LNCaP clone FGC (cell line): ENCODE measurements at regions not wholly inside any gene's neighbourhood (a gene's known extent, or its start where the extent isn't known, plus 50 kb on each side); places are given as distances from the start of the nearest gene placed in this dataset.

Experiments
- DNase-seq: peaks from one replicate; pipeline ENCODE4 v3.0.0-alpha.2; 2011; ENCODE audit warnings: low read depth
- H3K4me3 ChIP-seq: 2 replicates; pipeline ENCODE4 v1.5.1; 2011; ENCODE audit warnings: mild to moderate bottlenecking, low read depth, low read length, control low read depth
- CTCF ChIP-seq: IDR thresholded peaks from 2 replicates; pipeline ENCODE4 v1.5.1; 2012; ENCODE audit warnings: mild to moderate bottlenecking; ENCODE audit not compliant: control insufficient read depth, insufficient read depth; ENCODE audit errors: extremely low read depth

DNA sequence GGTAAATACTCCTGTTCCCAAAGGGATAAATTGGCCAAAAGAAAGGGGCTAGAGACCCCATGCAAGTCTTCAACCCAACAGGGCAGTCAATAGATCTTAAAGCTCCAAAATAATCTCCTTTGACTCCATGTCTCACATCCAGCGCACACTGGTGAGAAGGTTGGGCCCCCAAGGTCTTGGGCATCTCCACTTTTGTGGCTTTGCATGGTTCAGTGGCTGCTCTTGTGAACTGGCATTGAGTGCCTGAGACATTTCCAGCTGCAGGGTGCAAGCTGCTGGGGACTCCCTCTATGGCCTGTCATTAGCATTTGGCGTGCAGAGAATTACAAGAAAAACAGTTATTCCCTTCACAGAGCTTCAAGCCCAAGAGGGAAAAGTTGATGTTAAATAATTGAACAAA, 224.7 kb downstream of the MTRR start:
- DNase-seq: no peak
- TF ChIP-seq CTCF: no peak
- no peak overlapping the region for H3K4me3 ChIP-seq

- DNase-seq: no peak
- no peak overlapping the region for H3K4me3 ChIP-seq
- TF ChIP-seq CTCF: no peak
These were observed 225.4 kb downstream of the MTRR start for GRCh38 chr5:8094304-8094703.

GRCh38 chr5:8097146-8097545, 228.2 kb downstream of the MTRR start:
- DNase-seq: no peak
- H3K4me3 ChIP-seq: no peak overlapping the region
- no peak for TF ChIP-seq CTCF

DNA sequence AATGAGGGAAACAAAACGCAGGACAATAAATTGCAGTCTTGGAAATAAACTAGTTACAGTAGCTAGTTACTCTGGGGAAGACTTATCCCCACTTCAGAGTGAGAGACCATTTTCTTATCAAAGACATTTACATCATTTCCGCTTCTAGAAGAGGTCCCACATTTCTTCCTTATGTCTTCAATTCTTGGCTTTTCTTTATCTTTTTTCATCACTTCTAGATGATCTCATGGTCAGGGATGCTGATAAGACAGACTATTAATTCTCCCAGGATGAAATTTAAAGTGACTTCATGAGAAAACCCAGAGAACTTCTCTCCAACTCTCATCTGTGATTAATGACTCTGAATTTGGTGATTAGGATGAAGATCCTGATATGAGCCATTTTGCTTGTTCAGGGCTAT, 229.1 kb downstream of the MTRR start:
- H3K4me3 ChIP-seq: no peak overlapping the region
- TF ChIP-seq CTCF: no peak
- no peak for DNase-seq

DNA sequence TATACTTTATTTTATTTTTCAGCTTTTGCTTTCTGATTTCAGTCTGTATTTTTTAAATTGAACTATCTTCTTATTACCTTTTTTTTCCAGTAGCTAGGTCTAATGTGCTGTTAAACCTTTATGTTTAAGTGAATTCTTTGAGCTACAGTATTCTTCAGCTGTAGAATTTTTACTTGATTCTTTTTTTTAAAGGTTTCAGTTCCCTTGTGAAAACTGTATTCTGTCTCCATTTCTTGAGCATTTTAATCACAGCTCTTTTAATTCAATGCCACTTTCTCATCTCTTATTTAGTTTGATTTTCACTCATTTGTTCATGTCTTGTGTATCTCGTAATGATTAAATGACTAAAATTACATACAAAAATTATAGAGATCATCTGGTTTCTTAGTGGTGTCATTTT, 233.8 kb downstream of the MTRR start:
- no peak overlapping the region for H3K4me3 ChIP-seq
- no peak for DNase-seq
- TF ChIP-seq CTCF: no peak

DNA sequence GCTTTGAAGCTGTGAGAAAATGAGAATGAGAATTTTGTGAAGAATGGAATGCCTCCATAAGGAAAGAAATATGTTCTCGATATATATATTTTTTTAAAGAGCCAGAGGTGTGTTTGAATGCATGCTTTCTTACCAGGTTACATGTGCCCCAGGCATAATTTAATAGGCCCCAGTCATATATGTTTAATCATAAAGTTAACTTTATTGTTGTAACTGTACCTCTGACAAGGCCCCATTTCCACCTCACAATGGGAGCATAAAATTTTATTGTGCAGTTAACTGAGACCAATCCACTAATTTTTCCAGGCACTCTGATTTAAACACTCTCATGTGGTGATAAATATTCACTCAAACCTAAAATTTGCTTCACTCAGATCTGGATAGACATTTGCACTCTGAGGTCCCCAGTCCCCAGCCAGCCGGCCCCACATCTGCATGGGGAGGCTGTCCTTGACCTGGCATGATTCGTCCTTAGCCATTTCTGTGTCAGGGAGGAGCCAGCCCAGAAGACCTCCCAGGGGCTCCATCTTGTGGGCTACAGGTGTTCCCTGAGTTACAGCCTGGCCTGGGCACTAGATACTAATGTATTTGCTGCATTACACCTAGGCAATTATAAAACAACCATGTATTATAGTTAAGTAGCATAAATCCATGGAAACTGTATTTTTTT, 245.8 kb downstream of the MTRR start:
- no peak overlapping the region for H3K4me3 ChIP-seq
- DNase-seq: no peak
- TF ChIP-seq CTCF: no peak

DNA sequence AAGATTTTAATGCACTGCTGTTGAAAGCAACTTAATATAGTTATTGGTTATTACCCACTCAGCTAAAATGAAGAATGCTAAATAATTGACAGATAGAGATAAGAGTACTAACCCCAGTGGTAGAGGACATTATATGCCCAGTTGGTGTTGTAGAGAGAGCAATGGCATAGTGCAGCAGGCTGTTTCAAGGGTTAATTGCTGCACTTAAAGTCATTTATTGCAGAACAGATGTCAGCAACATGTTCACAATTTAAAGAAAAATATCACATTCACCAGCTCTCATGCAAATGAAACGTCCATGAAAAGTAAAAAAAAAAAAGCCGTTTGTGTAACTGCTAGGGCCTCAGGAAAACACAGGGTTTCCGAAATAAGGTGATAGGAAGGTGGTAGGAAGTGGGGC, 254.6 kb downstream of the MTRR start:
- TF ChIP-seq CTCF: no peak
- DNase-seq: no peak
- no peak overlapping the region for H3K4me3 ChIP-seq
